ENCODE measurements at regions not wholly inside any gene's neighbourhood (a gene's known extent, or its start where the extent isn't known, plus 50 kb on each side); places are given as distances from the start of the nearest gene placed in this dataset.

GRCh38 chr7:24361001-24361400 is 77.0 kb downstream of the NPY start:
- no peak for TF ChIP-seq CTCF (conservative IDR thresholded peaks at IDR 0.05; ENCODE audit: low read depth, low read length)
- no peak for DNase-seq (ENCODE audit: low read depth)

GRCh38 chr7:24365606-24366005 is 81.6 kb downstream of the NPY start:
- TF ChIP-seq CTCF (conservative IDR thresholded peaks at IDR 0.05; ENCODE audit: low read depth, low read length) = no peak
- H3K4me3 ChIP-seq (ENCODE audit: low read length) = no peak overlapping the region
- no peak for DNase-seq (ENCODE audit: low read depth)

More at GRCh38 chr7:24361001-24361400, 77.0 kb downstream of the NPY start:
- no peak overlapping the region for H3K4me3 ChIP-seq (ENCODE audit: low read length)

GRCh38 chr7:24366876-24367275 is 82.9 kb downstream of the NPY start:
- DNase-seq (ENCODE audit: low read depth) = no peak
- TF ChIP-seq CTCF (conservative IDR thresholded peaks at IDR 0.05; ENCODE audit: low read depth, low read length) = no peak
- no peak overlapping the region for H3K4me3 ChIP-seq (ENCODE audit: low read length)

GRCh38 chr7:24368161-24368560 is 84.2 kb downstream of the NPY start:
- no peak overlapping the region for H3K4me3 ChIP-seq (ENCODE audit: low read length)
- DNase-seq (ENCODE audit: low read depth) = no peak
- no peak for TF ChIP-seq CTCF (conservative IDR thresholded peaks at IDR 0.05; ENCODE audit: low read depth, low read length)

GRCh38 chr7:24370541-24370940 is 86.6 kb downstream of the NPY start:
- no peak for DNase-seq (ENCODE audit: low read depth)
- no peak overlapping the region for H3K4me3 ChIP-seq (ENCODE audit: low read length)
- no peak for TF ChIP-seq CTCF (conservative IDR thresholded peaks at IDR 0.05; ENCODE audit: low read depth, low read length)

- no peak for DNase-seq (ENCODE audit: low read depth)
- no peak for TF ChIP-seq CTCF (conservative IDR thresholded peaks at IDR 0.05; ENCODE audit: low read depth, low read length)
These were observed 89.3 kb downstream of the NPY start for GRCh38 chr7:24372961-24373955.

More at GRCh38 chr7:24372961-24373955, 89.3 kb downstream of the NPY start:
- H3K4me3 ChIP-seq (ENCODE audit: low read length) = no peak overlapping the region

All from retinal pigment epithelial cell (primary cell).